ENCODE measurements at regions not wholly inside any gene's neighbourhood (a gene's known extent, or its start where the extent isn't known, plus 50 kb on each side); places are given as distances from the start of the nearest gene placed in this dataset.
A peak's percentile ranks its signal among the peaks of the same experiment; 100 is the strongest.

- no peak for DNase-seq (ENCODE audit: low read depth in 1 of 2, low spot score in 1 of 2)
- H3K27ac ChIP-seq: no peak overlapping the region
- peaks cover 3% of the 10 kb centered on the region for H3K4me1 ChIP-seq (ENCODE audit: low read depth)
- H3K27me3 ChIP-seq: peaks cover 6% of the 10 kb centered on the region
- TF ChIP-seq, protein P1, sequence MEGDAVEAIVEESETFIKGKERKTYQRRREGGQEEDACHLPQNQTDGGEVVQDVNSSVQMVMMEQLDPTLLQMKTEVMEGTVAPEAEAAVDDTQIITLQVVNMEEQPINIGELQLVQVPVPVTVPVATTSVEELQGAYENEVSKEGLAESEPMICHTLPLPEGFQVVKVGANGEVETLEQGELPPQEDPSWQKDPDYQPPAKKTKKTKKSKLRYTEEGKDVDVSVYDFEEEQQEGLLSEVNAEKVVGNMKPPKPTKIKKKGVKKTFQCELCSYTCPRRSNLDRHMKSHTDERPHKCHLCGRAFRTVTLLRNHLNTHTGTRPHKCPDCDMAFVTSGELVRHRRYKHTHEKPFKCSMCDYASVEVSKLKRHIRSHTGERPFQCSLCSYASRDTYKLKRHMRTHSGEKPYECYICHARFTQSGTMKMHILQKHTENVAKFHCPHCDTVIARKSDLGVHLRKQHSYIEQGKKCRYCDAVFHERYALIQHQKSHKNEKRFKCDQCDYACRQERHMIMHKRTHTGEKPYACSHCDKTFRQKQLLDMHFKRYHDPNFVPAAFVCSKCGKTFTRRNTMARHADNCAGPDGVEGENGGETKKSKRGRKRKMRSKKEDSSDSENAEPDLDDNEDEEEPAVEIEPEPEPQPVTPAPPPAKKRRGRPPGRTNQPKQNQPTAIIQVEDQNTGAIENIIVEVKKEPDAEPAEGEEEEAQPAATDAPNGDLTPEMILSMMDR (IDR thresholded peaks at IDR 0.05; ENCODE audit: low read depth, low read length): no peak
- H3K4me3 ChIP-seq: no peak overlapping the region
- H3K36me3 ChIP-seq: no peaks in the 10 kb centered on the region
- no peaks in the 10 kb centered on the region for H3K9me3 ChIP-seq (ENCODE audit: low read depth)
Observed at GRCh38 chr3:117625174-117625573, 915.6 kb downstream of the TUSC7 start.

GRCh38 chr3:117626577-117626976 lies 917.0 kb downstream of the TUSC7 start:
- peak in 1 of 2 donors; percentile 8 for DNase-seq (ENCODE audit: low read depth in 1 of 2, low spot score in 1 of 2)
- peaks cover 3% of the 10 kb centered on the region for H3K4me1 ChIP-seq (ENCODE audit: low read depth)
- H3K4me3 ChIP-seq: no peak overlapping the region
- H3K36me3 ChIP-seq: no peaks in the 10 kb centered on the region
- TF ChIP-seq, protein P1 (IDR thresholded peaks at IDR 0.05; ENCODE audit: low read depth, low read length): no peak
- peaks cover 6% of the 10 kb centered on the region for H3K27me3 ChIP-seq
- H3K27ac ChIP-seq: no peak overlapping the region
- H3K9me3 ChIP-seq (ENCODE audit: low read depth): no peaks in the 10 kb centered on the region

- H3K4me3 ChIP-seq: no peak overlapping the region
- no peak overlapping the region for H3K27ac ChIP-seq
- DNase-seq (ENCODE audit: low read depth in 1 of 2, low spot score in 1 of 2): peak in 1 of 2 donors; percentile 63
- H3K27me3 ChIP-seq: no peaks in the 10 kb centered on the region
- no peaks in the 10 kb centered on the region for H3K36me3 ChIP-seq
- TF ChIP-seq, protein P1 (IDR thresholded peaks at IDR 0.05; ENCODE audit: low read depth, low read length): no peak
- H3K4me1 ChIP-seq (ENCODE audit: low read depth): peaks cover 3% of the 10 kb centered on the region
- H3K9me3 ChIP-seq (ENCODE audit: low read depth): no peaks in the 10 kb centered on the region
Observed at GRCh38 chr3:117628823-117629291, 919.3 kb downstream of the TUSC7 start.

DNA sequence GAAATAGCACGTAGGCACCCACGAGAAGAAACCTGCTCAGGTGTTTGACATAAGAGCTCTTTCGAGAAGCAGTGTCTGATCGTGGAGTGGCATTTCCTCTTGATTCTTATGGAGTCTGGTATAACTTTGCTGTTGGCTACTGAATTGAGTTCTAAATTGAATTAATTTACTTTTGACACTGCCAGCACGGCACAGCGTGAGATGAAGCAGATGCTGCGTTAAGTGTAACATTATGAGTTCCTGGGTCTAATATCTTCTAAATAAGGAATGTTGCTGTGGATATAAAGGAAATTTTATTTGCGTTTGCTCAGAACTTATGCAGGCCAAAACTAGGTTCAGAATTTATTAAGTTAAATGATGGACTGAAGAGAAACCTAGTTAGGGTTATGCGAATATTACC lies 919.9 kb downstream of the TUSC7 start:
- no peak for DNase-seq (ENCODE audit: low read depth in 1 of 2, low spot score in 1 of 2)
- Histone ChIP-seq H3K9me3 (ENCODE audit: low read depth) (no peaks in the 10 kb centered on the region), H3K27ac (no peak overlapping the region), H3K4me1 (ENCODE audit: low read depth) (peaks cover 3% of the 10 kb centered on the region), H3K27me3 (no peaks in the 10 kb centered on the region), H3K36me3 (no peaks in the 10 kb centered on the region), H3K4me3 (no peak overlapping the region)
- TF ChIP-seq, protein P1 (IDR thresholded peaks at IDR 0.05; ENCODE audit: low read depth, low read length): no peak

DNA sequence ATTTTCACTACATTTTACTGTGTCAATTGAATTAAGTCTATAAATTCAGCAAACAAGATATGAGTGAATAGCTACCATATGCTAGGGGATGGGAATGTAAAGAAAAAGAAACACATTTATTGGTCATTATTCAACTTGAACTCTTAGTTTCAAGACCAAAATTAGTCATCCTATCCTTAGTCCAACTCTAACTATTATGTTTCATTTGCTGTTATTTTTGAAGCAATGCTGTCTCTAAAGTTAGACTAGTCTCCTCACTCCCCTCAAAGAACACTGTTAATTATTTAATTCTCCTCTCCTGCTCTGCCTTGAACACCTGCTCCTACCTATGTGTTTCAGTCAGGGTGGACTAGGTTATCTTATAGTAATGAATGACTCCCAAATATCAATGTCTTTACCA lies 920.9 kb downstream of the TUSC7 start:
- no peaks in the 10 kb centered on the region for H3K9me3 ChIP-seq (ENCODE audit: low read depth)
- DNase-seq (ENCODE audit: low read depth in 1 of 2, low spot score in 1 of 2): no peak
- no peaks in the 10 kb centered on the region for H3K27me3 ChIP-seq
- no peaks in the 10 kb centered on the region for H3K4me1 ChIP-seq (ENCODE audit: low read depth)
- TF ChIP-seq, protein P1 (IDR thresholded peaks at IDR 0.05; ENCODE audit: low read depth, low read length): no peak
- H3K27ac ChIP-seq: no peak overlapping the region
- no peak overlapping the region for H3K4me3 ChIP-seq
- H3K36me3 ChIP-seq: no peaks in the 10 kb centered on the region

DNA sequence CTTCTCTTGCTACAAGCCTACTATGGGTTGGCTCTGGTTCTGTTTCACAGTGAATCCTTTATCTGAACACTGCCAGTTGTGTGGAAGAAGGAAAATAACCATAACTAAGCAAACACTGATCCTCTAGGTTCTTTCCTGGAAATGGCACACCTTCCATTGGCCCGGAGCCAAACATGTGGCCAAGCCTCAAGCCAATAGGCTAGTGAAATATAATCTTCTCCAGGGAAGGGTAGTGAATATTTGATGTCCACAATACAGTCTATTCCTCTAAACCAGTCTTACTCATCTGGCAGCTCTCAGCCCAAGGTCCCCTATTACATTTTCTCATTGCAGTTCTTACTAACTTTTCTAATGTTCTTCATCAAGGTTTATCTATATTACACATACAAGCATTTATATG lies 921.3 kb downstream of the TUSC7 start:
- TF ChIP-seq, protein P1 (IDR thresholded peaks at IDR 0.05; ENCODE audit: low read depth, low read length): no peak
- no peaks in the 10 kb centered on the region for H3K36me3 ChIP-seq
- H3K9me3 ChIP-seq (ENCODE audit: low read depth): no peaks in the 10 kb centered on the region
- no peak overlapping the region for H3K4me3 ChIP-seq
- H3K4me1 ChIP-seq (ENCODE audit: low read depth): no peaks in the 10 kb centered on the region
- no peak overlapping the region for H3K27ac ChIP-seq
- no peaks in the 10 kb centered on the region for H3K27me3 ChIP-seq
- DNase-seq (ENCODE audit: low read depth in 1 of 2, low spot score in 1 of 2): no peak

Data from cardiac muscle cell (in vitro differentiated cells and primary cell).